ENCODE measurements at regions not wholly inside any gene's neighbourhood (a gene's known extent, or its start where the extent isn't known, plus 50 kb on each side); places are given as distances from the start of the nearest gene placed in this dataset.

- ATAC-seq (no peak), FAIRE-seq (no peak), DNase-seq (ENCODE audit: low read depth in 1 of 2, low spot score in 1 of 2) (no peak)
- Histone ChIP-seq H3K4me3 (no peak overlapping the region), H3K4me1 (no peaks in the 10 kb centered on the region), H3K27ac (no peak overlapping the region), H3K4me2 (no peak overlapping the region), H3K9me3 (no peaks in the 10 kb centered on the region; the same call in 2 of the 3 replicates)
- WGBS (ENCODE audit: missing lambda C conversion rate): 0% methylated on average over 1 of the region's 1 CpG
- ChIA-PET CTCF (no interaction called here), POLR2A (no interaction called here)
- TF ChIP-seq MAZ (IDR thresholded peaks at IDR 0.05; ENCODE audit: borderline replicate concordance, low read depth, low read length): no peak
- no peak for TF ChIP-seq SREBF2 (IDR thresholded peaks at IDR 0.05)
- TF ChIP-seq TP53 (CRISPR knock-in tag; IDR thresholded peaks at IDR 0.05): no peak
- TF ChIP-seq RNF2 (IDR thresholded peaks at IDR 0.05; ENCODE audit: borderline replicate concordance, low read depth): no peak
- no peak for TF ChIP-seq CBX8 (IDR thresholded peaks at IDR 0.05)
- TF ChIP-seq HMGXB4 (CRISPR knock-in tag; IDR thresholded peaks at IDR 0.05; ENCODE audit: borderline replicate concordance): no peak
- TF ChIP-seq EHF (CRISPR knock-in tag; IDR thresholded peaks at IDR 0.05): no peak
- no peak for TF ChIP-seq HOXB13 (CRISPR knock-in tag; IDR thresholded peaks at IDR 0.05; ENCODE audit: low read depth)
- no peak for TF ChIP-seq ZNF302 (CRISPR knock-in tag; IDR thresholded peaks at IDR 0.05)
- no peak for TF ChIP-seq MYC (IDR thresholded peaks at IDR 0.05; ENCODE audit: borderline replicate concordance, low read length)
- TF ChIP-seq E2F6 (IDR thresholded peaks at IDR 0.05; ENCODE audit: borderline replicate concordance, low read depth): no peak
- TF ChIP-seq RARB (CRISPR knock-in tag; IDR thresholded peaks at IDR 0.05): no peak
- no peak for TF ChIP-seq CBX2 (IDR thresholded peaks at IDR 0.05; ENCODE audit: borderline replicate concordance, low read depth)
- TF ChIP-seq CHD2 (IDR thresholded peaks at IDR 0.05; ENCODE audit: low read length, partially characterized antibody): no peak
- no peak for TF ChIP-seq RFX5 (IDR thresholded peaks at IDR 0.05)
- no peak for TF ChIP-seq BHLHE40 (IDR thresholded peaks at IDR 0.05; ENCODE audit: low read depth, low read length)
- TF ChIP-seq POLR2AphosphoS2 (conservative IDR thresholded peaks at IDR 0.05; ENCODE audit: low read length): no peak
- no peak for TF ChIP-seq MAFK (IDR thresholded peaks at IDR 0.05; ENCODE audit: partially characterized antibody)
- no peak for TF ChIP-seq FOXS1 (CRISPR knock-in tag; IDR thresholded peaks at IDR 0.05)
These were observed 596.0 kb downstream of the BCL11A start for GRCh38 chr2:59957504-59957903.

- H3K27ac ChIP-seq: no peak overlapping the region
- no peak overlapping the region for H3K4me2 ChIP-seq
- no peak for TF ChIP-seq RARB (CRISPR knock-in tag; IDR thresholded peaks at IDR 0.05)
- ATAC-seq (no peak), FAIRE-seq (no peak), DNase-seq (ENCODE audit: low read depth in 1 of 2, low spot score in 1 of 2) (no peak)
- ChIA-PET POLR2A (no interaction called here), CTCF (no interaction called here)
- H3K4me3 ChIP-seq: no peak overlapping the region
- H3K9me3 ChIP-seq: no peaks in the 10 kb centered on the region; the same call in 2 of the 3 replicates
- 16% methylated on average over 4 of the region's 4 CpGs for WGBS (ENCODE audit: missing lambda C conversion rate)
- no peaks in the 10 kb centered on the region for H3K4me1 ChIP-seq
These were observed 596.5 kb downstream of the BCL11A start for GRCh38 chr2:59956981-59957380.

GRCh38 chr2:59947917-59948541 is 605.4 kb downstream of the BCL11A start:
- TF ChIP-seq ATOH8 (CRISPR knock-in tag; IDR thresholded peaks at IDR 0.05; ENCODE audit: low read depth) (no peak), HMGXB4 (CRISPR knock-in tag; IDR thresholded peaks at IDR 0.05; ENCODE audit: borderline replicate concordance) (no peak), RNF2 (IDR thresholded peaks at IDR 0.05; ENCODE audit: borderline replicate concordance, low read depth) (no peak), KDM1A (IDR thresholded peaks at IDR 0.05; ENCODE audit: low read depth) (no peak), KDM5A (IDR thresholded peaks at IDR 0.05) (no peak), HOXA7 (CRISPR knock-in tag; IDR thresholded peaks at IDR 0.05) (no peak), FOSB (CRISPR knock-in tag; IDR thresholded peaks at IDR 0.05) (no peak), E2F6 (IDR thresholded peaks at IDR 0.05; ENCODE audit: borderline replicate concordance, low read depth) (no peak), CBX8 (IDR thresholded peaks at IDR 0.05) (no peak)
- WGBS (ENCODE audit: missing lambda C conversion rate): 18% methylated on average over 10 of the region's 10 CpGs
- Histone ChIP-seq H3K4me2 (no peak overlapping the region), H3K27ac (no peak overlapping the region), H3K4me3 (no peak overlapping the region), H3K9me3 (no peaks in the 10 kb centered on the region), H3K4me1 (no peaks in the 10 kb centered on the region)
- DNase-seq (ENCODE audit: low read depth in 1 of 2, low spot score in 1 of 2) (no peak), ATAC-seq (no peak), FAIRE-seq (no peak)
- ChIA-PET POLR2A (no interaction called here), CTCF (interaction anchor here (0.6 kb wide), 1 partner anchor 1493 kb away, joined by 3 read pairs; no protein-coding TSS in a partner anchor)

Data from A549 (cell line).